A549 (cell line): ENCODE measurements at regions not wholly inside any gene's neighbourhood (a gene's known extent, or its start where the extent isn't known, plus 50 kb on each side); places are given as distances from the start of the nearest gene placed in this dataset.

Experiments used
- ATAC-seq, 2 experiments: fragments of 200-7000 bp in 1 of 2; fragments of >200 bp in 1 of 2; cut with Nextera tagmentation in 1 of 2; cut with Tn5 transposase in 1 of 2; 3 replicates each; pipeline versions ENCODE4 v1.8.0 to v1.9.1; 2018 to 2020; ENCODE audit warnings: mild to moderate bottlenecking in 1 of 2, moderate library complexity in 1 of 2
- CTCF ChIA-PET: fragments of 300-600 bp; sonication (Branson Sonifier 250); formaldehyde crosslinking; extraction: SDS; loops from one replicate; lab custom pipeline; 2021; ENCODE audit warnings: antibody characterized with exemption, inconsistent platforms; lab: Yijun Ruan, JAX
- POLR2A ChIA-PET: fragments of 350-600 bp; formaldehyde crosslinking; extraction: SDS; loops from one replicate; lab custom pipeline; 2021; ENCODE audit warnings: antibody characterized with exemption, inconsistent platforms; lab: Yijun Ruan, JAX
- DNase-seq, 2 experiments: peaks; one replicate each; pipeline versions ENCODE4 v3.0.0 to v3.0.0-alpha.2; 2011 to 2016; ENCODE audit warnings: low read depth in 1 of 2, low spot score in 1 of 2
- FAIRE-seq: peaks from 2 replicates; lab custom pipeline; 2011; peaks lifted over from hg19 to GRCh38; lab: Jason Lieb, UNC
- H3K27ac ChIP-seq, 2 experiments: fragments of >200 bp; sonication (Bioruptor Twin); formaldehyde crosslinking; 3 replicates each; pipeline ENCODE4 v1.5.1; 2016 to 2017
- H3K4me1 ChIP-seq: fragments of >200 bp; sonication (Bioruptor Twin); formaldehyde crosslinking; 3 replicates; pipeline ENCODE4 v1.6.1; 2016
- H3K4me2 ChIP-seq: fragments of >200 bp; sonication (Bioruptor Twin); formaldehyde crosslinking; 3 replicates; pipeline ENCODE4 v1.6.1; 2016
- H3K4me3 ChIP-seq: fragments of >200 bp; sonication (Bioruptor Twin); formaldehyde crosslinking; 3 replicates; pipeline ENCODE4 v1.5.1; 2016
- H3K9me3 ChIP-seq: fragments of >200 bp; sonication (Bioruptor Twin); formaldehyde crosslinking; 3 replicates; pipeline ENCODE4 v1.6.1; 2016
- BCL3 ChIP-seq: fragments of >200 bp; sonication (Bioruptor Twin); formaldehyde crosslinking; IDR thresholded peaks from 3 replicates; pipeline ENCODE4 v1.6.1; 2016
- CBX8 ChIP-seq: fragments of 200-600 bp; sonication (generic); IDR thresholded peaks from 2 replicates; pipeline ENCODE4 v1.6.1; 2016
- CHD2 ChIP-seq: fragments of 150-350 bp; IDR thresholded peaks from 2 replicates; pipeline ENCODE4 v1.6.1; 2014; ENCODE audit warnings: low read length; ENCODE audit not compliant: partially characterized antibody
- CTCF ChIP-seq: fragments of >200 bp; sonication (Bioruptor Twin); formaldehyde crosslinking; IDR thresholded peaks from 3 replicates; pipeline ENCODE4 v1.5.1; 2016
- ELK1 ChIP-seq: fragments of 150-350 bp; IDR thresholded peaks from 2 replicates; pipeline ENCODE4 v1.6.1; 2014; ENCODE audit warnings: low read depth, mild to moderate bottlenecking, low read length
- EP300 ChIP-seq, 2 experiments: fragments of >200 bp; sonication (Bioruptor Twin); formaldehyde crosslinking; IDR thresholded peaks; 2 replicates in 1 of 2; 3 replicates in 1 of 2; pipeline ENCODE4 v1.6.1; 2016 to 2017
- FOSL2 ChIP-seq, 2 experiments: fragments of 450-650 bp in 1 of 2; fragments of >200 bp in 1 of 2; sonication (Bioruptor Twin) in 1 of 2; formaldehyde crosslinking; IDR thresholded peaks; 2 replicates each; pipeline versions ENCODE4 v1.5.0 to v1.6.1; 2016 to 2020; ENCODE audit warnings: mild to moderate bottlenecking in 1 of 2, moderate library complexity in 1 of 2
- GATA3 ChIP-seq: IDR thresholded peaks from 2 replicates; pipeline ENCODE4 v1.6.1; 2012; ENCODE audit warnings: borderline replicate concordance
- HEYL ChIP-seq: fragments of 250-450 bp; sonication (Bioruptor Pico); IDR thresholded peaks from 2 replicates; pipeline ENCODE4 v1.8.0; 2021; ENCODE audit warnings: mild to moderate bottlenecking, moderate library complexity
- HOXB13 ChIP-seq: fragments of 250-450 bp; sonication (Bioruptor Pico); IDR thresholded peaks from 2 replicates; pipeline ENCODE4 v1.5.0; 2020; ENCODE audit warnings: low read depth, mild to moderate bottlenecking, moderate library complexity
- HOXB5 ChIP-seq: fragments of 250-450 bp; sonication (Bioruptor Pico); IDR thresholded peaks from 2 replicates; pipeline ENCODE4 v1.5.0; 2020; ENCODE audit warnings: mild to moderate bottlenecking, moderate library complexity
- MAFK ChIP-seq: fragments of 450-650 bp; IDR thresholded peaks from 2 replicates; pipeline ENCODE4 v1.6.1; 2014; ENCODE audit not compliant: partially characterized antibody
- NR3C1 ChIP-seq: fragments of >200 bp; sonication (Bioruptor Twin); formaldehyde crosslinking; IDR thresholded peaks from 3 replicates; pipeline ENCODE4 v1.6.1; 2017
- PBX3 ChIP-seq: IDR thresholded peaks from 2 replicates; pipeline ENCODE4 v1.6.1; 2012
- RAD21 ChIP-seq, 2 experiments: fragments of >200 bp in 1 of 2; sonication (Bioruptor Twin) in 1 of 2; formaldehyde crosslinking in 1 of 2; IDR thresholded peaks in 1 of 2; conservative IDR thresholded peaks in 1 of 2; 2 replicates in 1 of 2; 3 replicates in 1 of 2; pipeline ENCODE4 v1.6.1; 2012 to 2018; ENCODE audit warnings: inconsistent platforms in 1 of 2
- RARB ChIP-seq: fragments of 250-450 bp; sonication (Bioruptor Pico); IDR thresholded peaks from 2 replicates; pipeline ENCODE4 v1.8.0; 2021; ENCODE audit warnings: mild to moderate bottlenecking, moderate library complexity
- RCOR1 ChIP-seq: fragments of 150-350 bp; IDR thresholded peaks from 2 replicates; pipeline ENCODE4 v1.6.1; 2014; ENCODE audit warnings: antibody characterized with exemption, low read length, low read depth
- RFX5 ChIP-seq: fragments of 450-650 bp; IDR thresholded peaks from 2 replicates; pipeline ENCODE4 v1.7.1; 2014; ENCODE audit warnings: antibody characterized with exemption, mild to moderate bottlenecking, moderate library complexity
- TP53 ChIP-seq: fragments of 250-450 bp; sonication (Bioruptor Pico); IDR thresholded peaks from 2 replicates; pipeline ENCODE4 v1.5.0; 2021; ENCODE audit warnings: mild to moderate bottlenecking, moderate library complexity
- USF2 ChIP-seq: fragments of 450-650 bp; IDR thresholded peaks from 2 replicates; pipeline ENCODE4 v1.6.1; 2014; ENCODE audit warnings: antibody characterized with exemption
- WGBS: methylation state at CpG from one replicate; pipeline ENCODE4 v1.1.6; 2017; ENCODE audit errors: missing lambda C conversion rate; 5-methylcytosine and 5-hydroxymethylcytosine counted together
- TF ChIP-seq, protein P1 (sequence below): IDR thresholded peaks from 2 replicates; pipeline ENCODE4 v1.6.1; 2012
- TF ChIP-seq, protein P2 (sequence below): IDR thresholded peaks from 2 replicates; pipeline ENCODE4 v1.6.1; 2012; ENCODE audit warnings: low read depth, borderline replicate concordance

DNA sequence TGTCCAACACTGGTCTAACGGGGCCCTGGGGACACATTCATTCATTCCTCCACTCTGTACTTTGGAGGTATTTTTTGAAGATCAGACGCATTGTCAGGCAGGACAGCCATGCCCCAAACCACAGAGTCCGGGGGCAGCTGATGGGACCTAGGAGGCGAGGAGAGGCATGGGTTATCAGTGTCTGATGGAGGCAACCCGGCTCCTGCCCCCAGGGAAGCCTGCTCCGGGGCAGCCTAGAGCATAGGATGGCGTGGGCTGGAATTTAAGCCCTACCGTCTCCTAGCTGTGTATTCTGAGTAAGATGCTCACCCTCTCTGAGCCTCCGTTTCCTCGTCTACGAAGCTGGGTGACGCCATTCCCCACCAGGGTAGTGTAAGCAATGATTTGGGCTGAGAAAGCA lies 55.4 kb upstream of the ELN start:
- H3K4me2 ChIP-seq, result no peak overlapping the region
- DNase-seq (no peak), ATAC-seq (no peak), FAIRE-seq (no peak)
- peaks cover 2% of the 10 kb centered on the region for H3K4me1 ChIP-seq
- ChIA-PET CTCF (interaction anchor here (0.6 to 4.1 kb wide), 2 partner anchors 35 to 54 kb away, joined by 3 to 14 read pairs; no protein-coding TSS in a partner anchor), POLR2A (no interaction called here)
- no peak overlapping the region for H3K4me3 ChIP-seq
- H3K27ac ChIP-seq, result no peak overlapping the region
- 81% methylated on average over 12 of the region's 12 CpGs for WGBS
- H3K9me3 ChIP-seq, result no peaks in the 10 kb centered on the region
- no peak for TF ChIP-seq CHD2
- TF ChIP-seq PBX3, result no peak
- no peak for TF ChIP-seq NR3C1
- TF ChIP-seq BCL3, result no peak
- no peak for TF ChIP-seq CTCF
- no peak for TF ChIP-seq RARB (CRISPR knock-in tag)
- TF ChIP-seq RAD21 (conservative IDR thresholded peaks at IDR 0.05 in 1 of 2, IDR thresholded peaks at IDR 0.05 in 1 of 2), result no peak
- TF ChIP-seq TP53 (CRISPR knock-in tag), result no peak
- TF ChIP-seq GATA3, result no peak
- TF ChIP-seq RCOR1, result no peak
- TF ChIP-seq, protein P1, sequence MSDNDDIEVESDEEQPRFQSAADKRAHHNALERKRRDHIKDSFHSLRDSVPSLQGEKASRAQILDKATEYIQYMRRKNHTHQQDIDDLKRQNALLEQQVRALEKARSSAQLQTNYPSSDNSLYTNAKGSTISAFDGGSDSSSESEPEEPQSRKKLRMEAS, result no peak
- no peak for TF ChIP-seq FOSL2 (IDR thresholded peaks at IDR 0.05)
- TF ChIP-seq FOSL2 (CRISPR knock-in tag; IDR thresholded peaks at IDR 0.05), result no peak
- no peak for TF ChIP-seq EP300 (IDR thresholded peaks at IDR 0.05)
- TF ChIP-seq RFX5, result no peak

DNA sequence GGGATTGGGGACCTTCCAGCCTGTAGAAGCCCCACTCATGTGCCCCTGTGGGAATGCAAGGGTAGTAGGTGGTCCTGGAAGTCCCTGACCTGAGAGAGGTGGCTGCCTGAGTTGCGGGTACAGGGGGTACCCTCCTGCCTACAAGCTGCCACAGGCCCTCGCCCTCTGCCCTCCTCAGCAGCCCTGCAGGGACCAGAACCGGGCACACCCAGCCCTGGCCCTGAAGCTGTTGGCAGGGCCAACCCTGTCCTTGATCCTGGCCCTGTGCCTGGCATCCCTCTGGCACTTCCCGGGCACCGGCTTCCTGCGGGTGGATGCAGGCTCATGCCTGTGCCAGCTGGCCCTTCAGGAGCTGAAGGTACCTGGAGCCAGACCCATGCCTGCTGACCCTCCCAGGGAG lies 54.9 kb upstream of the ELN start:
- Histone ChIP-seq H3K9me3 (no peaks in the 10 kb centered on the region), H3K4me1 (peaks cover 7% of the 10 kb centered on the region), H3K4me2 (no peak overlapping the region), H3K27ac (no peak overlapping the region), H3K4me3 (no peak overlapping the region)
- no peak for FAIRE-seq
- WGBS, result no CpG with 5 or more reads among the region's 6 CpGs
- no peak for DNase-seq
- ChIA-PET POLR2A (no interaction called here), CTCF (interaction anchor here (0.6 to 4.1 kb wide), 3 partner anchors 10 to 53 kb away, joined by 3 to 14 read pairs (median 6); no protein-coding TSS in a partner anchor)
- TF ChIP-seq, protein P2, sequence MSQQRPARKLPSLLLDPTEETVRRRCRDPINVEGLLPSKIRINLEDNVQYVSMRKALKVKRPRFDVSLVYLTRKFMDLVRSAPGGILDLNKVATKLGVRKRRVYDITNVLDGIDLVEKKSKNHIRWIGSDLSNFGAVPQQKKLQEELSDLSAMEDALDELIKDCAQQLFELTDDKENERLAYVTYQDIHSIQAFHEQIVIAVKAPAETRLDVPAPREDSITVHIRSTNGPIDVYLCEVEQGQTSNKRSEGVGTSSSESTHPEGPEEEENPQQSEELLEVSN, result no peak
- no peak for TF ChIP-seq RCOR1
- TF ChIP-seq HOXB13 (CRISPR knock-in tag), result no peak
- no peak for TF ChIP-seq ELK1
- TF ChIP-seq, protein P1, result no peak
- no peak for TF ChIP-seq HOXB5
- TF ChIP-seq MAFK, result no peak
- no peak for TF ChIP-seq HEYL (CRISPR knock-in tag)
- TF ChIP-seq CBX8, result no peak
- TF ChIP-seq CHD2, result no peak
- no peak for TF ChIP-seq USF2
- no peak for ATAC-seq
